GM19468 (cell line): ENCODE measurements at regions not wholly inside any gene's neighbourhood (a gene's known extent, or its start where the extent isn't known, plus 50 kb on each side); places are given as distances from the start of the nearest gene placed in this dataset.

Experiments used
- ATAC-seq: cut with Tn5 transposase; IDR thresholded peaks from one replicate; pipeline ENCODE4 v1.9.1; 2021; ENCODE audit warnings: mild to moderate bottlenecking, moderate library complexity, moderate number of reproducible peaks; ENCODE audit not compliant: unreplicated experiment; ENCODE audit errors: extremely low read depth

DNA sequence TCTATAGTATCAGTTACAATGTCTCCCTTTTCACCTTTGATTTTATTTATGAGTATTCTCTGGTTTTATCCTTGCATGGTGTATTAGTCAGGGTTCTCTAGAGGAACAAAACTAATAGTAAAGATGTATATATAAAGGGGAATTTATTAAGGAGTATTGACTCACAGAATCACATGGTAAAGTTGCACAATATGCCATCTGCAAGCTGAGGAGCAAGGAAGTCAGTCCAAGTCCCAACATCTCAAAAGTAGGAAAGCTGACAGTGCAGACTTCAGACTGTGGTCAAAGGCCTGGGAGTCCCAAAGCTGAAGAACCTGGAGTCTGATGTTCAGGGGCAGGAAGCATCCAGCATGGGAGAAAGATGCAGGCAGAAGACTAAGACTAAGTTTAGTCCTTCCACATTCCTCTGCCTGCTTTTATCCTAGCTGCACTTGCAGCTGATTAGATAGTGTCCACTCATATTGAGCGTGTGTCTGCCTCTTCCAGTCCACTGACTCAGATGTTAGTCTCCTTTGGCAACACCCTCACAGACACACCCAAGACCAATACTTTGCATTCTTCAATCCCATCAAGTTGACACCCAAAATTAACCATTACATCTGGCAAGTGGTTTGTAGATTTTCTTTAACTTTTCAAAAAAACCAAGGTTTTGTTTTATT, 308.0 kb upstream of the LMO3 start:
- no peak for ATAC-seq

- no peak for ATAC-seq
Observed at GRCh38 chr12:16901946-16902345, 296.0 kb upstream of the LMO3 start.

- no peak for ATAC-seq
Observed at GRCh38 chr12:16893426-16893825, 287.5 kb upstream of the LMO3 start.

DNA sequence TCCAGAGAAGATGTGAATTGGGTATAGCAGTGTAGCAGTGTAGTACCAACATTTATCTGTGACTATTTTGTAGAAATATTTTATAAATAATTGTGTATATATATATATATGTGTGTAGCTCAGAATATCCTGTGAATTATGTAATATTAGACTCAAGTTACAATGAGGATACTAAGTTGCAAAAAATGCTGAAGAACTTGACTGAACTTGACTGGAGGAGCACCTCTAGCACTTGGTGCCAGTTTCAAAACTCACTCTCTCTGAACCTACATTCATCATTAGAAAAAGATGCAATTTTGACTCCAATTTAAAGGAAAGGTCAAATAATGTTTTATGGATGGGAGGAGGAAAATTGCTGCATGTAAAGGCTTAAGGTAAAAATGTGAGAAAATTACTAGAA, 285.7 kb upstream of the LMO3 start:
- no peak for ATAC-seq

- no peak for ATAC-seq
Observed at GRCh38 chr12:16884819-16885218, 278.9 kb upstream of the LMO3 start.

GRCh38 chr12:16884056-16884455, 278.1 kb upstream of the LMO3 start:
- ATAC-seq: peak; percentile 42

DNA sequence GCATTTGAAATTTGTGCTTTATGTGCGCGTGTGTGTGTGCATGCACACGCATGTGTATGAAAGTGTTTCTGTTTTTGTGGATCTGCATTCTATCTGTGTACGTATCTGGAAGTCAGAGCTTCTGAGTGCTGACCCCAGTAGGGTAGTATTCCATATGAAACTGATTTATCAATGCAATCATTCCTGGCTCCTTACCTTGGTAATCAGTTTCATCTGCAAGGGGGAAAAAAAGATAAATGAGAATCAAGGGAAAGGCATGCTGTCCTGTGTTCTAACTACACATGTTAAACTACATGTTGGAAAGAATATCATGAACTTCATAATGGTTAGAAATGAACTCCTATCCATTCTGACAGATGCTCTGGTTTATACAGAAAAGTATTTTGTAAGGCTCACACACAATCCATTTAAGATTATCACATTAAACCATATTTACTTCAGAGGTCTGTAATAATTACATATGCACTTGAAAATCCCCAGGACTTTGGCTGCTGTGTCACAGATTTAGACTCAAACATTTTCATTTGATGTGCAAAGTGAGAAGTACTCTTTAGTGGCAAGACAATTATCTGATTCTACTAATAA, 276.1 kb upstream of the LMO3 start:
- no peak for ATAC-seq

GRCh38 chr12:16880864-16881285, 274.9 kb upstream of the LMO3 start:
- no peak for ATAC-seq

DNA sequence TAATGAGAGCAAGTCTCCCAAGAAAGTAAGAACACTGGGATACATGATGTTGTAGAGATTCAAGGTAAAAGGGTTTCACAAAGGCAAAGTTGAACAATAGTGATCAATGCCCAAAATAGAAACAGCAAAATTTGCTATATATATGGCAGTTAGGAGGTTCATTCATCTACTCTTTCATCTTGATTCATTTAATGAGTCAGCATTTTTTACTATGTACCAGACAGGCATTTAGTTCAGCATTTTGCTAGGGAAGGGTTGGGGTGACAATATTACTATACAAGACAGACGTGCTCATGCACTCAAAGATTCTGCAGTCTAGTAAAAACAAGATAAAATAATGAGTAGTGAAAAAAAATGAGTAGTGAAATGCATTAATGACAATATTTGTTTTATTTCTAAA, 264.9 kb upstream of the LMO3 start:
- ATAC-seq: no peak

DNA sequence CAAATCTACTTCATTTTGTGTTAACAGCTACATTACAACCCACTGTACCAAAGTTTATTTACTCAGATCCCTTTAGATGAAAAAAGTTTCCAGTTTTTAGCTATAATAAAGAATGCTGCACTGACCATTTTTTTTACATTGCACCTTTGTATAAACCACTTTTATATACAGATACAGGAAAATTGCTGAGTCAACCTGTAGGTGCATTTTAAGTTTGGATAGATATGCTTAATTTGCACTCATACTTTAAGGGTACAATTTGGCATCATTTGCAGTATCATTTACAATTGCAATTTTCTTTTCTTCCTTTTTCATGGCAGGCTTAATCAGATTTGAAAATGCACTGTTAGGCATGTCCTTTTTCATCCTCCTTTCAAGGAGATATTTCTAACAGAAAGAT, 257.8 kb upstream of the LMO3 start:
- no peak for ATAC-seq

- ATAC-seq: peak; percentile 97
Observed at GRCh38 chr12:16857456-16857923, 251.5 kb upstream of the LMO3 start.

DNA sequence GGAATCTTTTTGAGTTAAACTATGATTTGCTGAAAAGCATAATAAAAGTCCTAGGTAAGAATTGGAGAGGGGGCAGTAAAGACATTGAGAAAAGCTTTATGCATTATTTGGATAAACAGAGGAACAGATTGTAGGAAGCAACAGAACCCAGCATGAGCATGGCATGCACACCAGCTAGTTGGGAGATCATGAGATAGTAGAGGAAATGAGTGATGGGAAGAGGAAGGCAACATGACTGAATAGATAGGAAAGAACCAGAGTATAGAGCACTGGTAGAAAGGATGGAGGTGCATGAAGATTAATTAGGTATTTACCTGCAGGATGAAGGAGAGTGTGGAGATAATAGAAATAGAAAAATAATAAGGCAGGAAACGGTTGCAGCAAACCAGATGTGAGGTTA, 248.5 kb upstream of the LMO3 start:
- no peak for ATAC-seq

DNA sequence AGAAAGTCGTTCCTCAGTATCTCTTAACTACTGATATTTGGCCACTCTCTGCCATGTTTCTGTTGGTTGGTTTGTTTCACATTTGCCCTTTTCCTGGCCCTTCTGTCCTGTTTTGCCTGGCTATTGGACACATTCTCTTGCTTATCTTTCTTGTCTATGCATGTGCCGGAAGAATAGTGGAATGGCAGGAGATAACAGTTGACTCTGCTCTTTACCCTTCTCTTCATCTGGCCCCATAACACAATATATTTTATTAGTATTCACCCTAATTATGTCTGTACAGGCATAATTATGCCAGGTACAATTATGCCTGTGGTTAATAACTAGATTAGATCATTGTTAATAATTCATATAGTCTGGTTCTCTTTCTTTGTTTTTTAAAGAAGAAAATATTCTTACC, 243.5 kb upstream of the LMO3 start:
- no peak for ATAC-seq

DNA sequence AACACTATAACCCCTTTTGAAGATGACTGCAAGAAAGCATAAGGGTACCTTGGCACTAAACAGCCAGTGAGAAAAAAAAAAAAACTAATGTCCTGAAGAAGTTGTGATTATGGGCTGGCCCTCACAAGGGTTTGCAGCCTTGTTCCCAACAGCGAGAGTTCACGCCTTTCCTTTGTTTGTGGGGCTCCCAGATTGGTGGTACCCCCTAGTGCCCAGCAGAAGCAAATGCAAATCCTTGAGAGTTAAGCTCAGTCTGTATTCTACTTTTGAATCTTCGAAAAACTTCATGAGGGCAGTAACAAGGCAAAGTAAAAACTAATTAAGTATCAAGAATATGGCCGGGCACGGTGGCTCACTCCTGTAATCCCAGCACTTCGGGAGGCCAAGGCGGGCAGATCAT, 238.9 kb upstream of the LMO3 start:
- ATAC-seq: no peak

DNA sequence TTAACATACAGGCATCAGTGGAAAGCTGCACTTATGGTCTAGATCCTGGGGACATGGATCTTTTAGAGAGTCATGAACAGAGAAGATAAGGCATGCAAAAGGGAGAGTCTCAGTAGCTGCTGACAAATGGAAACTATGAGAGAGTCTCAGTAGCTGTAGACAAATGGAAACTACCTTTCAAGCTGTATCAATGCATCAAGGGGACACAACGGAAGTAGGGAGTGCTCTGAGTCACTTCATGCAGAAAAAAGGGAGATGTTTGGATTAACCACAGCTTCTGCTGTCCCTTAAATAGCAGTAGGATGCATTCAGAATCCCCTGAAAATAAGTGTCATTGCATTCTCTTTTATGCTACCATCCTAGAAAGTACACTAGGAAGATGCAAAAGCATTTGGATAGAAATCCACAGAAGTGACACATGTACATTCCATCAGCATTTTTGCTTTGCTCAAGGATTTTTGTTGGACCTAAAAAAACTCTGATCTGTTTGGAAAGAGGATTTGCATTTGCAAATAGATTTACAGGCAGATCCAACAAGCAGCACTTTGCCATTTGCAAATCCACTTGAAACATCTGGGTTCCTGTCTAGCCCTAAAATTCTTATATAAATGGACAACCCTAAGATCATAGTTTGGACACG, 227.5 kb upstream of the LMO3 start:
- ATAC-seq: peak; percentile 70

DNA sequence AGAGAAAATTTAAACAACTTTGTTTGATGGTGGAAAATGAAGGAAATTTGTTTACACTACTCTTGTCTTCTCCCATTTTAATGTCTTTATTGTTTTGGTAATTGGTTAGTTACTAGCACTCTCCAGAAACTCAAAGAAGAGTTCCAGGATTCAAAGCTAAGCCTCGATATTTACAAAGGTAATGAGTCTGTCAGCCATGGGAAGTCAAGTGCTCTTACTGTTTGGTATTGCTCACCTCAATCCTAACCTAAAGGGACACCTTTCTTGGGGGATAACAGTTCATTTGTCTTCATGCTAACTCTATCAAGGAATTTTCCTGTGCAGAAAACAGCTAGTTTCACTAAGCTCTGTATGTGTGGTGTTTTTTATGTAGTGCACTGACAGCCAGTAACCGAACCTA, 222.9 kb upstream of the LMO3 start:
- ATAC-seq: no peak

DNA sequence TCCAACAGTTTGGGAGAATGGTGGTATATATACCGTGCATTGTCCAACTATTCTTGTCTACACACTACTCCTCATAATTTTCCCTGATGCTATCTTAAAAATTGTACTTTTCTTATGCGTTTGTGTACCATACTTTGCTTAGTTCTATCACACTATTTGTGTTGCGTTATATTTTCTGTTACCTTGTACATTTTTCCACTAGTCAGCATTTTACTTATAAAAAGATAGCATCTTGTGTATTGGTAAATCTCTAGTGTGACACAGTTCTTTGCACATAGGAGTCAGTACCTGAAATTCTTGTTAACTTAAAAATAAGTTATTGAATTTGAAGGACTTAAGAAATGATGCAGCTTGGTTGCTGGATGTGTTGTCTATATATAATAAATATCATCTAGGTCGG, 201.8 kb upstream of the LMO3 start:
- ATAC-seq: no peak

- ATAC-seq: no peak
Observed at GRCh38 chr12:16796168-16796567, 190.2 kb upstream of the LMO3 start.

GRCh38 chr12:16789204-16789790, 183.3 kb upstream of the LMO3 start:
- ATAC-seq: peak; percentile 71

- no peak for ATAC-seq
Observed at GRCh38 chr12:16788506-16789203, 182.7 kb upstream of the LMO3 start.

- ATAC-seq: no peak
Observed at GRCh38 chr12:16785953-16786352, 180.0 kb upstream of the LMO3 start.
